Mesenchymal stem cell (in vitro differentiated cells and primary cell): ENCODE measurements at regions not wholly inside any gene's neighbourhood (a gene's known extent, or its start where the extent isn't known, plus 50 kb on each side); places are given as distances from the start of the nearest gene placed in this dataset.

Experiments
- DNase-seq: peaks from one replicate; pipeline ENCODE4 v3.0.0-alpha.2; 2013
- H2AFZ ChIP-seq: one replicate; pipeline ENCODE4 v1.6.1; 2013; ENCODE audit warnings: low read depth, mild to moderate bottlenecking, control low read depth, inconsistent platforms, low read length, moderate library complexity
- H2AK5ac ChIP-seq: 2 replicates; pipeline ENCODE4 v1.6.1; 2013; ENCODE audit warnings: low read length, moderate library complexity, mild to moderate bottlenecking, inconsistent platforms; ENCODE audit not compliant: severe bottlenecking
- H2BK120ac ChIP-seq: one replicate; pipeline ENCODE4 v1.6.1; 2013; ENCODE audit warnings: low read depth, mild to moderate bottlenecking, inconsistent platforms, low read length, moderate library complexity
- H2BK12ac ChIP-seq, 2 experiments: one replicate each; pipeline ENCODE4 v1.6.1; 2013; ENCODE audit warnings: inconsistent platforms in 2 of 2, low read length in 2 of 2, mild to moderate bottlenecking in 2 of 2, moderate library complexity in 2 of 2, control low read depth in 1 of 2
- H2BK15ac ChIP-seq: one replicate; pipeline ENCODE4 v1.6.1; 2013; ENCODE audit warnings: mild to moderate bottlenecking, low read depth, inconsistent platforms; ENCODE audit not compliant: poor library complexity, severe bottlenecking
- H2BK5ac ChIP-seq: 2 replicates; pipeline ENCODE4 v1.6.1; 2013; ENCODE audit warnings: low read depth, mild to moderate bottlenecking, low read length, control low read depth, inconsistent platforms; ENCODE audit not compliant: poor library complexity, severe bottlenecking
- H3K14ac ChIP-seq, 2 experiments: one replicate each; pipeline ENCODE4 v1.6.1; 2013; ENCODE audit warnings: inconsistent platforms in 2 of 2, low read length in 2 of 2, control low read depth in 1 of 2, mild to moderate bottlenecking in 1 of 2, moderate library complexity in 1 of 2
- H3K18ac ChIP-seq, 2 experiments: one replicate each; pipeline ENCODE4 v1.6.1; 2013; ENCODE audit warnings: inconsistent platforms in 2 of 2, low read length in 2 of 2, control low read depth in 1 of 2, low read depth in 1 of 2, mild to moderate bottlenecking in 1 of 2
- H3K23ac ChIP-seq, 2 experiments: one replicate each; pipeline ENCODE4 v1.6.1; 2013; ENCODE audit warnings: inconsistent platforms in 2 of 2, low read length in 2 of 2, mild to moderate bottlenecking in 2 of 2, moderate library complexity in 2 of 2, control low read depth in 1 of 2
- H3K27ac ChIP-seq: 2 replicates; pipeline ENCODE4 v1.5.1; 2013; ENCODE audit warnings: mild to moderate bottlenecking, moderate library complexity, low read length, control low read depth, inconsistent platforms; ENCODE audit not compliant: poor library complexity, severe bottlenecking
- H3K27me3 ChIP-seq, 2 experiments: 2 replicates each; pipeline versions ENCODE4 v1.6.1 to v1.7.0; 2013; ENCODE audit warnings: low read length in 2 of 2, mild to moderate bottlenecking in 2 of 2, moderate library complexity in 2 of 2, control low read depth in 1 of 2, inconsistent platforms in 1 of 2; ENCODE audit not compliant: control insufficient read depth in 1 of 2, insufficient read depth in 1 of 2
- H3K36me3 ChIP-seq, 2 experiments: 2 replicates each; pipeline versions ENCODE4 v1.6.1 to v1.7.0; 2013; ENCODE audit warnings: low read length in 2 of 2, control low read depth in 1 of 2, inconsistent platforms in 1 of 2, low read depth in 1 of 2, mild to moderate bottlenecking in 1 of 2; ENCODE audit not compliant: insufficient read depth in 2 of 2, control insufficient read depth in 1 of 2
- H3K4ac ChIP-seq, 2 experiments: one replicate each; pipeline ENCODE4 v1.6.1; 2013; ENCODE audit warnings: inconsistent platforms in 2 of 2, low read length in 2 of 2, mild to moderate bottlenecking in 2 of 2, moderate library complexity in 2 of 2, control low read depth in 1 of 2, low read depth in 1 of 2
- H3K4me1 ChIP-seq: 2 replicates; pipeline ENCODE4 v1.6.1; 2013; ENCODE audit warnings: low read depth, low read length, control low read depth; ENCODE audit not compliant: control insufficient read depth, insufficient read depth
- H3K4me2 ChIP-seq: 2 replicates; pipeline ENCODE4 v1.6.1; 2013; ENCODE audit warnings: low read length, mild to moderate bottlenecking, inconsistent platforms; ENCODE audit not compliant: poor library complexity, severe bottlenecking
- H3K4me3 ChIP-seq, 2 experiments: 2 replicates each; pipeline versions ENCODE4 v1.5.1 to v1.7.0; 2013; ENCODE audit warnings: low read length in 2 of 2, mild to moderate bottlenecking in 2 of 2, control low read depth in 1 of 2, low read depth in 1 of 2; ENCODE audit not compliant: insufficient read depth in 1 of 2
- H3K79me1 ChIP-seq: replicated peaks from 2 replicates; pipeline ENCODE4 v1.6.1; 2013; ENCODE audit warnings: mild to moderate bottlenecking, control low read depth, low read length, inconsistent platforms; ENCODE audit not compliant: poor library complexity, severe bottlenecking
- H3K9ac ChIP-seq: 2 replicates; pipeline ENCODE4 v1.7.0; 2013; ENCODE audit warnings: mild to moderate bottlenecking, low read length, moderate library complexity
- H3K9me3 ChIP-seq: 2 replicates; pipeline ENCODE4 v1.7.0; 2013; ENCODE audit warnings: mild to moderate bottlenecking, low read length; ENCODE audit not compliant: control insufficient read depth
- H4K8ac ChIP-seq: one replicate; pipeline ENCODE4 v1.6.1; 2013; ENCODE audit warnings: inconsistent platforms, mild to moderate bottlenecking, low read length, moderate library complexity
- H4K91ac ChIP-seq: one replicate; pipeline ENCODE4 v1.6.1; 2013; ENCODE audit warnings: mild to moderate bottlenecking, low read length, inconsistent platforms
- WGBS: methylation state at CpG from one replicate; pipeline ENCODE4 v1.1.7; 2013; ENCODE audit warnings: mixed read lengths; 5-methylcytosine and 5-hydroxymethylcytosine counted together

DNA sequence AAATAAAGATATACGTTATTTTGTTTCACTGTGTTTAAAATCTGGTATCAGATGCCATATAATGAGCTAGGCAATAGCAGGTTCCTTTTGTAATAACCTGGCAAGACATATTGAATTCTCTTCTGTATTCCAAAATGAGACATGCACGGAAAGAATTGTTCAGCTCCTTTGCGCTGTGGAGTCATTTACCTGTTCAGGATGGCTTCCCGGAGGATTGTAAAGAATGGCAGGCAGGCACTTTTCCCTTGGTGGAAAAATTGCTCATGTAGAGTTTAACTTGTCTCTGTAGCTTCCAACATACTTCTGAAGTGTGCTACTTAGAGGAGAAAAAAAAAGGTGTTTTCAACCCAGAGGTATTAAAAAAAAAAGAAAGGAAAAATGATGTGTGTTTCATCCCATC lies 805.2 kb downstream of the GALC start:
- Histone ChIP-seq H4K8ac (no peak overlapping the region), H2BK120ac (no peak overlapping the region), H3K4me2 (no peak overlapping the region), H3K27ac (no peak overlapping the region), H3K9ac (no peak overlapping the region), H4K91ac (no peak overlapping the region), H3K4ac (no peak overlapping the region), H2AK5ac (no peak overlapping the region), H2BK12ac (no peak overlapping the region), H3K9me3 (no peaks in the 10 kb centered on the region), H3K14ac (no peak overlapping the region), H3K79me1 (no peaks in the 10 kb centered on the region), H3K27me3 (no peaks in the 10 kb centered on the region), H2BK5ac (no peak overlapping the region), H3K36me3 (no peaks in the 10 kb centered on the region), H3K4me1 (no peaks in the 10 kb centered on the region), H3K23ac (no peak overlapping the region), H3K18ac (no peak overlapping the region), H2BK15ac (no peak overlapping the region), H3K4me3 (no peak overlapping the region), H2AFZ (no peak overlapping the region)
- DNase-seq = no peak
- WGBS = 95% methylated on average over 4 of the region's 4 CpGs

DNA sequence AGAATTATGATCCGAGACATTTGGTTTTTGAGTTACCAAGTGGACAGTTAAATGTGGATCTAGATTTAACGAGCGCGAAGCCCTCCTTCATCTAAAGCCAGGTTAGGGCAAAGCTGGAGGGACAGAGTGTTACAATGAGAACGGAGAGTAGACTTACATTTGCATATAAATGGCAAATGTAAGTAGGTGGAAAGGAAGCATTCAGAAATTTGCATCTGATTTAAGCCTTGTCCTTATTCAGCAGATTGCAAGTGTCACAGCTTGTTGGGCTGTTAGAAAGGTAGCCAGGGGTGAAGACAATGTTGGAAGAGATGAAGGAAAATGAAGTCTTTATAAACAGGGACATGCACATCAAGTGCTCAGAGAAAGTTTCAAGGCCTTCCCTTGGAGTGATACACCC lies 806.2 kb downstream of the GALC start:
- Histone ChIP-seq H4K91ac (no peak overlapping the region), H2AFZ (no peak overlapping the region), H3K4ac (no peak overlapping the region), H3K14ac (no peak overlapping the region), H3K9me3 (no peaks in the 10 kb centered on the region), H3K79me1 (no peaks in the 10 kb centered on the region), H2BK15ac (no peak overlapping the region), H2BK120ac (no peak overlapping the region), H3K4me2 (no peak overlapping the region), H2BK5ac (no peak overlapping the region), H2AK5ac (no peak overlapping the region), H3K4me3 (no peak overlapping the region), H3K27me3 (no peaks in the 10 kb centered on the region), H4K8ac (no peak overlapping the region), H3K4me1 (no peaks in the 10 kb centered on the region), H3K27ac (no peak overlapping the region), H3K23ac (no peak overlapping the region), H3K36me3 (no peaks in the 10 kb centered on the region), H2BK12ac (no peak overlapping the region), H3K18ac (no peak overlapping the region), H3K9ac (no peak overlapping the region)
- no peak for DNase-seq
- WGBS = 76% methylated on average over 5 of the region's 5 CpGs

DNA sequence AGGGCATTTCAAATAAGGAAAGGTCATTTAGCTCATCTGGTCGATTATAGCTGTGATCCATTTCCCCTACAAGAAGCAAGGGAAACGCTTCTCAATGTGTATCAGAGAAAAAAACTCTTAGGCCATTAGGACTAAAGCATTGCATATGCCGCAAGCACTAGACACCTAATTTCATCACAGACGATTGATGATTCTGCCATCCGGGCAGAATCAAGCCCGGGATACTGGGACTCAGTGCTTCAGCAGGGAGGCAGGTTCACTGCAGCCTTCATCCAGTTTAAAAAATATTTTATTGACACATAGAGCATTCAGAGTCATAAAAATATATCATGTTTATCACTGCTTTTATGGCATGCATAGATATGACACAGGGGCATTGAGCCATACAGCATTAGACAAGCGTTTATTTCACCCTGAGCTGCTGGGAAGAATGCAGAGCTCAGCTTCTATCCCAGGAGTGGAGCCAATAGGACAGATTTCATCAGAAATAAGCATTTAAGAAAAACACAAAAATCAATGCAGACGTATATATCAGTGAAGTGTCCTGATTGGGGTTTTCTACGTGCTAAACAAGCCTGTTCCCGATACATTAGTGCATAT lies 806.9 kb downstream of the GALC start:
- H2BK5ac ChIP-seq = no peak overlapping the region
- no peak overlapping the region for H4K8ac ChIP-seq

DNA sequence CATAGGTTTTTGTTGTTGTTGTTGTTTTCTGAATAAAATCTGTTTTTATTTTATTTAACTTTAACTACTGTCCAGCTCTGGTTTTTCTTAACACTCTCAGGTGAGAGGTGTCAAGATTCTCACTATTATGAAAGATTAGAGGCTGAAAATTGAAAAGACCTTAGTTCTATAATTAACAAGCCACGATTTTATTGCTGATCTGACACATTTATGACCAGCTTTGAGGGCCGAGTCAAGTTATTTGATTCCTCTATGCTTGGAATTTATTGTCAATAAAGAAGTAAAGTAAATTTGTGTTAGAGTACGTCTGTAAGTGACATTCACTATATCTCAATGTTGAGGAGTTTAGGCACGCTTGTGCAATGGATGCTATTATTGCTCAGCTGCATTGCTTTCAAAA lies 808.8 kb downstream of the GALC start:
- H3K23ac ChIP-seq = no peak overlapping the region
- H3K4me1 ChIP-seq = peaks cover 2% of the 10 kb centered on the region
- no peak overlapping the region for H2BK5ac ChIP-seq
- H3K14ac ChIP-seq = no peak overlapping the region
- H2AFZ ChIP-seq = no peak overlapping the region
- H3K9me3 ChIP-seq = no peaks in the 10 kb centered on the region
- 87% methylated on average over 4 of the region's 4 CpGs for WGBS
- no peak overlapping the region for H3K9ac ChIP-seq
- H2BK120ac ChIP-seq = no peak overlapping the region
- no peaks in the 10 kb centered on the region for H3K79me1 ChIP-seq
- no peak overlapping the region for H3K18ac ChIP-seq
- no peaks in the 10 kb centered on the region for H3K36me3 ChIP-seq
- no peak overlapping the region for H2BK15ac ChIP-seq
- H3K27me3 ChIP-seq = no peaks in the 10 kb centered on the region
- H3K4me3 ChIP-seq = no peak overlapping the region
- no peak overlapping the region for H4K91ac ChIP-seq
- no peak overlapping the region for H2AK5ac ChIP-seq
- H2BK12ac ChIP-seq = no peak overlapping the region
- no peak overlapping the region for H3K27ac ChIP-seq
- no peak overlapping the region for H3K4ac ChIP-seq
- no peak overlapping the region for H4K8ac ChIP-seq
- no peak for DNase-seq
- H3K4me2 ChIP-seq = no peak overlapping the region

More for the DNA sequence above, 806.9 kb downstream of the GALC start:
- no peak overlapping the region for H3K4me3 ChIP-seq
- no peak overlapping the region for H3K4ac ChIP-seq
- 84% methylated on average over 10 of the region's 10 CpGs for WGBS
- H3K23ac ChIP-seq = no peak overlapping the region
- no peak overlapping the region for H2BK12ac ChIP-seq
- no peak overlapping the region for H2BK120ac ChIP-seq
- no peak overlapping the region for H4K91ac ChIP-seq
- no peak for DNase-seq
- no peaks in the 10 kb centered on the region for H3K79me1 ChIP-seq
- H3K4me1 ChIP-seq = no peaks in the 10 kb centered on the region
- H3K9ac ChIP-seq = no peak overlapping the region
- H2BK15ac ChIP-seq = no peak overlapping the region
- H3K36me3 ChIP-seq = no peaks in the 10 kb centered on the region
- no peak overlapping the region for H3K14ac ChIP-seq
- H3K9me3 ChIP-seq = no peaks in the 10 kb centered on the region
- H3K4me2 ChIP-seq = no peak overlapping the region
- no peak overlapping the region for H2AK5ac ChIP-seq
- H3K27me3 ChIP-seq = no peaks in the 10 kb centered on the region
- no peak overlapping the region for H3K27ac ChIP-seq
- no peak overlapping the region for H2AFZ ChIP-seq
- no peak overlapping the region for H3K18ac ChIP-seq
